Upper lobe of right lung (tissue), 1 donor: ENCODE measurements at regions not wholly inside any gene's neighbourhood (a gene's known extent, or its start where the extent isn't known, plus 50 kb on each side); places are given as distances from the start of the nearest gene placed in this dataset.

Source experiments
- ATAC-seq: fragments of 200-7000 bp; cut with Tn5 transposase; one replicate; pipeline ENCODE4 v1.9.1; 2020; ENCODE audit warnings: mild to moderate bottlenecking, moderate library complexity
- DNase-seq: peaks from one replicate; pipeline ENCODE4 v3.0.0-alpha.2; 2020
- H3K27ac ChIP-seq: fragments of 200-600 bp; one replicate; pipeline ENCODE4 v1.8.0; 2022
- H3K27me3 ChIP-seq: fragments of 200-600 bp; one replicate; pipeline ENCODE4 v1.8.0; 2022; ENCODE audit warnings: mild to moderate bottlenecking
- H3K36me3 ChIP-seq: fragments of 200-600 bp; one replicate; pipeline ENCODE4 v1.8.0; 2022
- H3K4me1 ChIP-seq: fragments of 200-600 bp; one replicate; pipeline ENCODE4 v1.8.0; 2022
- H3K4me3 ChIP-seq: fragments of 200-600 bp; one replicate; pipeline ENCODE4 v1.8.0; 2022; ENCODE audit warnings: mild to moderate bottlenecking
- H3K9me3 ChIP-seq: fragments of 200-600 bp; one replicate; pipeline ENCODE4 v1.8.0; 2022
- intact Hi-C: fragments of 100-400 bp; cut with DNase I; formaldehyde crosslinking; loops from one replicate; pipeline ENCODE4 v1.11.0; 2022
- TF ChIP-seq, protein P1 (sequence below): fragments of 200-600 bp; IDR thresholded peaks from one replicate; pipeline ENCODE4 v1.8.0; 2022; ENCODE audit warnings: antibody characterized with exemption
- donor health status: DM: no; HTN: yes; CAD: no; lungs with severe emphysema.

DNA sequence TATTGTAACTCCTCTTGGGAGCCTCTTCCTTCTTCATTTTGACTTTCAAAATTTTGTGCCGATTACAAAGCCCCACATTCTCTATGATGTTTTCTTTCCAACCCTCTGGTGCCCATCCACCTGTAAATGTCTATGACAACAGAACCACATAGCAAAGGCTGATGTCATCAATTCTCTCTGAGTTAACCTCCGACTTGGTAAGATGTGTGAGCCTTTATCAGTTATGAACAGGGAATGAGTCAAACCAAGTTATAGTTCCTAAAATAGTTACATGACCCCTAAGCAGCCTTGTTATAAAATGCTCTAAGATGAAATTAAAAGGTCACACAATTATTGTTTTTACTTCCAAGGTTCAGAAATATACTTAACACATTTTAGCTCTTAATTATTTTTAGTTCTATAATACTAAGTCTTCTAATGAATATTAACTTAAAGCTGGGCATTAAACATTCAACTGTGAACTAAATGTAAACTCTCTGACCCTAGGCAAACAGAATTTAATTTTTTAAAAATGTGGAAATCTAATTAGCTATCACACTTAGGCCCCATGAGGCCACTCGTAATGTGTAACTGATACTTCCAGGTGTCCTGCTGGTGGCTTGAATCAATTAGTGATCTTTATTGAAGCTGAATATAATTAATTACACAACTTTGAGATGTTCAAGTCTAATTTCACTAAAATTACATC is 102.3 kb upstream of the CYRIA start:
- H3K36me3 ChIP-seq = no peaks in the 10 kb centered on the region
- no peak overlapping the region for H3K4me3 ChIP-seq
- H3K27me3 ChIP-seq = no peaks in the 10 kb centered on the region
- no peaks in the 10 kb centered on the region for H3K4me1 ChIP-seq
- TF ChIP-seq, protein P1, sequence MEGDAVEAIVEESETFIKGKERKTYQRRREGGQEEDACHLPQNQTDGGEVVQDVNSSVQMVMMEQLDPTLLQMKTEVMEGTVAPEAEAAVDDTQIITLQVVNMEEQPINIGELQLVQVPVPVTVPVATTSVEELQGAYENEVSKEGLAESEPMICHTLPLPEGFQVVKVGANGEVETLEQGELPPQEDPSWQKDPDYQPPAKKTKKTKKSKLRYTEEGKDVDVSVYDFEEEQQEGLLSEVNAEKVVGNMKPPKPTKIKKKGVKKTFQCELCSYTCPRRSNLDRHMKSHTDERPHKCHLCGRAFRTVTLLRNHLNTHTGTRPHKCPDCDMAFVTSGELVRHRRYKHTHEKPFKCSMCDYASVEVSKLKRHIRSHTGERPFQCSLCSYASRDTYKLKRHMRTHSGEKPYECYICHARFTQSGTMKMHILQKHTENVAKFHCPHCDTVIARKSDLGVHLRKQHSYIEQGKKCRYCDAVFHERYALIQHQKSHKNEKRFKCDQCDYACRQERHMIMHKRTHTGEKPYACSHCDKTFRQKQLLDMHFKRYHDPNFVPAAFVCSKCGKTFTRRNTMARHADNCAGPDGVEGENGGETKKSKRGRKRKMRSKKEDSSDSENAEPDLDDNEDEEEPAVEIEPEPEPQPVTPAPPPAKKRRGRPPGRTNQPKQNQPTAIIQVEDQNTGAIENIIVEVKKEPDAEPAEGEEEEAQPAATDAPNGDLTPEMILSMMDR = no peak
- DNase-seq (no peak), ATAC-seq (no peak)
- intact Hi-C loops = no loop called here
- no peak overlapping the region for H3K27ac ChIP-seq
- no peaks in the 10 kb centered on the region for H3K9me3 ChIP-seq

DNA sequence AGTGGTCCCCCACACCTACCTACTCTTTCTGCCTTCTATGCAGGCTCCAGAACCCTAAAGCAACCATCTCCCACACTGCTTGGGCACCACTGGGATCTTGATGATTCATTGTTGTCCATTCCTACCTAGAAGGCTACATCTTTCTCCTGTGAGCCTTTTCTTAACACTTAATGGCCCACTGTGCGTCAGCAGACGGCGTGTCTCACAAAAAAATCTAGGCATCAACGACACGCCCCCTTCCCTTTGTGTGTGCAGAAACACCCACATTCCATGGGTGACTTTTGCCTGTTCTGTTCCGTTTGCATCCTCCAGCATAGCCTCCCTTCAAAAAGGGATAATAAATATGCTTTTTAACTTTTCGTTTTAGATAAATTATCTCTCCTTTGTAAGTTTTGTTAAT is 99.7 kb upstream of the CYRIA start:
- H3K27ac ChIP-seq = no peak overlapping the region
- H3K9me3 ChIP-seq = no peaks in the 10 kb centered on the region
- no peaks in the 10 kb centered on the region for H3K27me3 ChIP-seq
- H3K4me1 ChIP-seq = no peaks in the 10 kb centered on the region
- intact Hi-C loops = no loop called here
- ATAC-seq (no peak), DNase-seq (no peak)
- TF ChIP-seq, protein P1 = no peak
- no peaks in the 10 kb centered on the region for H3K36me3 ChIP-seq
- no peak overlapping the region for H3K4me3 ChIP-seq

DNA sequence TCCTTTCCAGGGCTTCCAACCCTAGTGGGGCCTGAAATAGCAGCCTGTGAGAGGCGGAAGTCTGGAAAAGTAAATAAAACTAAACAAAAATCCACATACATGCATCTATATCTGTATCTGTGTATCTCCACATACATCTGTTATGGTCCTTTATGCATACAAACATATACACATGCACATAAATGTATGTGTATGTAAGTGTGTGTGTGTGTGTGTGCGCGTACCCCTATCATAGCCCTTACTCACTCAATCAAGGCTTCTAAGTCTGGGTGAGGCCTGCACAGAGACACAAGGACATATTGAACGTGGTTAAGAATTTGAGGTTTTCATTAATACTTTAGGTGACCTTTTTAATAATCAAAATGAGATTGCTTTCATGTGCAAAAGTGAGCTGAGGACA is 98.9 kb upstream of the CYRIA start:
- TF ChIP-seq, protein P1 = no peak
- no peaks in the 10 kb centered on the region for H3K9me3 ChIP-seq
- DNase-seq (no peak), ATAC-seq (no peak)
- H3K4me1 ChIP-seq = no peaks in the 10 kb centered on the region
- H3K4me3 ChIP-seq = no peak overlapping the region
- H3K36me3 ChIP-seq = no peaks in the 10 kb centered on the region
- no peaks in the 10 kb centered on the region for H3K27me3 ChIP-seq
- intact Hi-C loops = no loop called here
- no peak overlapping the region for H3K27ac ChIP-seq

DNA sequence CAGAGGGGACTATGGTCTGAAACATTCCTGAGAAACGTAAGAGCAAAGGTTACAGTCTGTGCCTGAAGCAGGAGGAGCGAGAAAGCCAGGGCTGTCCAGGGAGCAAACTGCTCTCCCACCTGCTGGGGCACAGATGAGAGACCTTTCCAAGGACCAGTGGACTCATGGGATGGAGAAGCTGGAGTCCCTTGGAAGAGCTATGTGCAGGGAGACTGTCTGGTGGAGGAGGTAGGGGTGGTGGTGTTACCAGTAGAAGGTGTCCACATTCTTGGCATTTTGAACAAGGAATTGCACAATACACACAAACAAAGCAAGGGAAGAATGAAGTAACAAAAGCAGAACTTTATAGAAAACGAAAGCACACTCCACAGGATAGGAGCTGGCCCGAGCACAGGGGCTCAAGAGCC is 97.9 kb upstream of the CYRIA start:
- DNase-seq (no peak), ATAC-seq (peak; percentile 80)
- Histone ChIP-seq H3K4me3 (peak overlapping the region; percentile 14), H3K27me3 (no peaks in the 10 kb centered on the region), H3K27ac (no peak overlapping the region), H3K36me3 (no peaks in the 10 kb centered on the region), H3K9me3 (no peaks in the 10 kb centered on the region), H3K4me1 (no peaks in the 10 kb centered on the region)
- intact Hi-C loops = no loop called here
- TF ChIP-seq, protein P1 = no peak

DNA sequence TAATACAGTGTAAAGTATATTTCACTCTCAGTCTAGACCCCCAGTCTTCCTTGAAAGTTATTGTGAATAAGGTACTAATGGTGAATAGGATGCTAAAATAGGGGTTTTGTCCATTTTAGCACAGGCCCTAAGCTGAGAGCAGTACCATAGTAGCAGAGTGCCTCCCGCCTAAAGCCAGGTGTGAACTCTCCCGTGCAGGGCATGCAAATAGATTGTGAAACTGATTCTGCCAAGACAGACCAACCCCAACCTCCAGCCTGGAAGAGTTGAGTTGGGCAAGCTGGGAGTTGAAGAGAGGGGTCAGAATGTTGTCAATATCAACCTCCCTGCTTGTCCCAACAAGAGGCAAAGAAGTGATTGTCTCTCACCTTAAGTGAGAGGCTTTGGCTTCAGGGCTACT is 97.4 kb upstream of the CYRIA start:
- DNase-seq (no peak), ATAC-seq (peak; percentile 65)
- TF ChIP-seq, protein P1 = no peak

DNA sequence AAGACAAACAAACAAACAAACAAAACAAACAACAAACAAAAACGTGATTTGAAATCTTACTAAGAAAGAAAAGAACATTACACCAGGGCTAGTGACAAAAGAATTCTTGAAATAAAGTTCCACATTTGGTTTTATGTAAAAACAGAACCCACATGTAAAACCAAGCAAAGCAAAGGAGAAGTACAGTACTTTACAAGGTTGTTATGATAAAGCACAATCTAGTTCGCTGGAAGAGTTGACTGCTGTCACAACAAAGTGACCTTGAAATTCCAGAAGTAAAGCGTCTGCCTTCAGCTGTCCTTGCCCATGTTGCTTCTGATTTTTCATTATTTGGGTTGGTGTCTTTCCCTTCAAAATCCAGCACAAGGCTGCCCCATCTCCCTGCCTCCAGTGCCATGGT is 94.8 kb upstream of the CYRIA start:
- Histone ChIP-seq H3K27me3 (no peaks in the 10 kb centered on the region), H3K9me3 (no peaks in the 10 kb centered on the region), H3K4me1 (no peaks in the 10 kb centered on the region), H3K27ac (no peak overlapping the region), H3K36me3 (no peaks in the 10 kb centered on the region), H3K4me3 (no peak overlapping the region)
- ATAC-seq (no peak), DNase-seq (no peak)
- intact Hi-C loops = no loop called here
- TF ChIP-seq, protein P1 = no peak

More for the DNA sequence above, 97.4 kb upstream of the CYRIA start:
- Histone ChIP-seq H3K36me3 (no peaks in the 10 kb centered on the region), H3K9me3 (no peaks in the 10 kb centered on the region), H3K27me3 (no peaks in the 10 kb centered on the region), H3K4me1 (no peaks in the 10 kb centered on the region), H3K4me3 (no peak overlapping the region), H3K27ac (no peak overlapping the region)
- intact Hi-C loops = no loop called here
